Activated CD4-positive, alpha-beta memory T cell treated with anti-CD3 and anti-CD28 coated beads, Interleukin-2, amount 10 ng/mL, durations not matched to agents 7 days and 5 days (primary cell): ENCODE measurements at regions not wholly inside any gene's neighbourhood (a gene's known extent, or its start where the extent isn't known, plus 50 kb on each side); places are given as distances from the start of the nearest gene placed in this dataset.
"Not testable (repeated sequence)": the region's sequence is repeated elsewhere in the genome, so short reads cannot be mapped to it uniquely, and the experiment has no call there.

Source experiments
- CTCF ChIA-PET: fragments of 350-600 bp; sonication (Branson Sonifier 250); formaldehyde crosslinking; loops from one replicate; lab custom pipeline; 2021; ENCODE audit warnings: antibody characterized with exemption, inconsistent platforms; lab: Charles Lee
- POLR2A ChIA-PET: fragments of 350-600 bp; sonication (Branson Sonifier 250); formaldehyde crosslinking; loops from one replicate; lab custom pipeline; 2021; ENCODE audit warnings: antibody characterized with exemption; lab: Charles Lee
- DNase-seq: peaks from one replicate; pipeline ENCODE4 v3.0.0-alpha.2; 2020
- H3K27ac Mint-ChIP-seq: one replicate; pipeline ENCODE4 v1.8.0; 2021; ENCODE audit warnings: mild to moderate bottlenecking, mixed read lengths
- H3K27me3 Mint-ChIP-seq: one replicate; pipeline ENCODE4 v1.8.0; 2021; ENCODE audit warnings: mixed read lengths
- H3K36me3 Mint-ChIP-seq: one replicate; pipeline ENCODE4 v1.8.0; 2021; ENCODE audit warnings: low read depth, mixed read lengths
- H3K4me1 Mint-ChIP-seq: one replicate; pipeline ENCODE4 v1.8.0; 2021; ENCODE audit warnings: mixed read lengths
- H3K4me3 Mint-ChIP-seq: one replicate; pipeline ENCODE4 v1.8.0; 2021; ENCODE audit warnings: mild to moderate bottlenecking, mixed read lengths
- H3K9me3 Mint-ChIP-seq: one replicate; pipeline ENCODE4 v1.8.0; 2021; ENCODE audit warnings: mixed read lengths

- Mint-ChIP-seq H3K9me3 (no peaks in the 10 kb centered on the region), H3K27me3 (no peaks in the 10 kb centered on the region), H3K27ac (no peak overlapping the region), H3K4me1 (no peaks in the 10 kb centered on the region), H3K4me3 (no peak overlapping the region), H3K36me3 (no peaks in the 10 kb centered on the region)
- ChIA-PET CTCF (no interaction called here), POLR2A (no interaction called here)
- DNase-seq: no peak
Measured at GRCh38 chrX:77119706-77120105, 327.5 kb upstream of the FGF16 start.

- H3K36me3 Mint-ChIP-seq, H3K27me3 Mint-ChIP-seq, H3K4me3 Mint-ChIP-seq, POLR2A ChIA-PET, CTCF ChIA-PET, H3K4me1 Mint-ChIP-seq, DNase-seq, H3K9me3 Mint-ChIP-seq, H3K27ac Mint-ChIP-seq: not testable (repeated sequence)
Measured at GRCh38 chrX:77123917-77124316, 323.3 kb upstream of the FGF16 start.

GRCh38 chrX:77127571-77127970 lies 319.6 kb upstream of the FGF16 start:
- H3K9me3 Mint-ChIP-seq, H3K4me3 Mint-ChIP-seq, CTCF ChIA-PET, H3K27ac Mint-ChIP-seq, H3K27me3 Mint-ChIP-seq, DNase-seq, POLR2A ChIA-PET, H3K36me3 Mint-ChIP-seq, H3K4me1 Mint-ChIP-seq: not testable (repeated sequence)

- no peak for DNase-seq
- no peaks in the 10 kb centered on the region for H3K4me1 Mint-ChIP-seq
- H3K36me3 Mint-ChIP-seq: no peaks in the 10 kb centered on the region
- H3K9me3 Mint-ChIP-seq: no peaks in the 10 kb centered on the region
- POLR2A ChIA-PET: no interaction called here
- no peak overlapping the region for H3K27ac Mint-ChIP-seq
- H3K27me3 Mint-ChIP-seq: no peaks in the 10 kb centered on the region
- H3K4me3 Mint-ChIP-seq: no peak overlapping the region
- CTCF ChIA-PET: no interaction called here
Measured at GRCh38 chrX:77143907-77144306, 303.3 kb upstream of the FGF16 start.

GRCh38 chrX:77160301-77160700 lies 286.9 kb upstream of the FGF16 start:
- H3K27ac Mint-ChIP-seq: no peak overlapping the region
- no peaks in the 10 kb centered on the region for H3K4me1 Mint-ChIP-seq
- ChIA-PET CTCF (no interaction called here), POLR2A (no interaction called here)
- no peaks in the 10 kb centered on the region for H3K36me3 Mint-ChIP-seq
- no peaks in the 10 kb centered on the region for H3K9me3 Mint-ChIP-seq
- peak; percentile 24 for DNase-seq
- no peak overlapping the region for H3K4me3 Mint-ChIP-seq
- peaks cover 2% of the 10 kb centered on the region for H3K27me3 Mint-ChIP-seq

- H3K27me3 Mint-ChIP-seq: peaks cover 2% of the 10 kb centered on the region
- H3K4me1 Mint-ChIP-seq: no peaks in the 10 kb centered on the region
- no peak overlapping the region for H3K27ac Mint-ChIP-seq
- DNase-seq: no peak
- no peak overlapping the region for H3K4me3 Mint-ChIP-seq
- no peaks in the 10 kb centered on the region for H3K36me3 Mint-ChIP-seq
- ChIA-PET POLR2A (no interaction called here), CTCF (no interaction called here)
- H3K9me3 Mint-ChIP-seq: no peaks in the 10 kb centered on the region
Measured at GRCh38 chrX:77162777-77163176, 284.4 kb upstream of the FGF16 start.

- H3K36me3 Mint-ChIP-seq: no peaks in the 10 kb centered on the region
- no peaks in the 10 kb centered on the region for H3K4me1 Mint-ChIP-seq
- ChIA-PET POLR2A (no interaction called here), CTCF (no interaction called here)
- no peaks in the 10 kb centered on the region for H3K9me3 Mint-ChIP-seq
- no peak for DNase-seq
- no peak overlapping the region for H3K4me3 Mint-ChIP-seq
- peaks cover 2% of the 10 kb centered on the region for H3K27me3 Mint-ChIP-seq
- no peak overlapping the region for H3K27ac Mint-ChIP-seq
Measured at GRCh38 chrX:77167993-77168392, 279.2 kb upstream of the FGF16 start.

- no peaks in the 10 kb centered on the region for H3K4me1 Mint-ChIP-seq
- H3K36me3 Mint-ChIP-seq: no peaks in the 10 kb centered on the region
- no peaks in the 10 kb centered on the region for H3K27me3 Mint-ChIP-seq
- no peak overlapping the region for H3K27ac Mint-ChIP-seq
- no peaks in the 10 kb centered on the region for H3K9me3 Mint-ChIP-seq
- ChIA-PET CTCF (no interaction called here), POLR2A (no interaction called here)
- DNase-seq: no peak
- no peak overlapping the region for H3K4me3 Mint-ChIP-seq
Measured at GRCh38 chrX:77174680-77175519, 272.3 kb upstream of the FGF16 start.

GRCh38 chrX:77200663-77201062 lies 246.5 kb upstream of the FGF16 start:
- no peaks in the 10 kb centered on the region for H3K4me1 Mint-ChIP-seq
- H3K27me3 Mint-ChIP-seq: no peaks in the 10 kb centered on the region
- H3K36me3 Mint-ChIP-seq: no peaks in the 10 kb centered on the region
- H3K4me3 Mint-ChIP-seq: no peak overlapping the region
- H3K9me3 Mint-ChIP-seq: peaks cover 3% of the 10 kb centered on the region
- POLR2A ChIA-PET: no interaction called here
- no peak for DNase-seq
- CTCF ChIA-PET: no interaction called here
- no peak overlapping the region for H3K27ac Mint-ChIP-seq

GRCh38 chrX:77223046-77223445 lies 224.1 kb upstream of the FGF16 start:
- H3K27ac Mint-ChIP-seq: no peak overlapping the region
- no peak for DNase-seq
- ChIA-PET POLR2A (no interaction called here), CTCF (no interaction called here)
- no peaks in the 10 kb centered on the region for H3K36me3 Mint-ChIP-seq
- H3K27me3 Mint-ChIP-seq: no peaks in the 10 kb centered on the region
- H3K4me3 Mint-ChIP-seq: no peak overlapping the region
- H3K4me1 Mint-ChIP-seq: no peaks in the 10 kb centered on the region
- no peaks in the 10 kb centered on the region for H3K9me3 Mint-ChIP-seq

GRCh38 chrX:77264490-77264889 lies 182.7 kb upstream of the FGF16 start:
- H3K27me3 Mint-ChIP-seq: no peaks in the 10 kb centered on the region
- no peak overlapping the region for H3K4me3 Mint-ChIP-seq
- DNase-seq: no peak
- no peak overlapping the region for H3K27ac Mint-ChIP-seq
- no peaks in the 10 kb centered on the region for H3K36me3 Mint-ChIP-seq
- ChIA-PET CTCF (no interaction called here), POLR2A (no interaction called here)
- no peaks in the 10 kb centered on the region for H3K4me1 Mint-ChIP-seq
- H3K9me3 Mint-ChIP-seq: peaks cover 10% of the 10 kb centered on the region

GRCh38 chrX:77275392-77275791 lies 171.8 kb upstream of the FGF16 start:
- H3K4me1 Mint-ChIP-seq: no peaks in the 10 kb centered on the region
- no peaks in the 10 kb centered on the region for H3K27me3 Mint-ChIP-seq
- no peak overlapping the region for H3K4me3 Mint-ChIP-seq
- no peaks in the 10 kb centered on the region for H3K9me3 Mint-ChIP-seq
- no peaks in the 10 kb centered on the region for H3K36me3 Mint-ChIP-seq
- no peak for DNase-seq
- no peak overlapping the region for H3K27ac Mint-ChIP-seq
- POLR2A ChIA-PET: no interaction called here
- CTCF ChIA-PET: no interaction called here

- H3K27ac Mint-ChIP-seq: no peak overlapping the region
- H3K4me3 Mint-ChIP-seq: no peak overlapping the region
- H3K9me3 Mint-ChIP-seq: peaks cover 3% of the 10 kb centered on the region
- POLR2A ChIA-PET: no interaction called here
- H3K4me1 Mint-ChIP-seq: no peaks in the 10 kb centered on the region
- H3K36me3 Mint-ChIP-seq: no peaks in the 10 kb centered on the region
- no peaks in the 10 kb centered on the region for H3K27me3 Mint-ChIP-seq
- CTCF ChIA-PET: no interaction called here
- DNase-seq: no peak
Measured at GRCh38 chrX:77276742-77277141, 170.4 kb upstream of the FGF16 start.

GRCh38 chrX:77277911-77278310 lies 169.3 kb upstream of the FGF16 start:
- Mint-ChIP-seq H3K9me3 (peaks cover 3% of the 10 kb centered on the region), H3K27ac (no peak overlapping the region), H3K27me3 (no peaks in the 10 kb centered on the region), H3K36me3 (no peaks in the 10 kb centered on the region), H3K4me3 (no peak overlapping the region), H3K4me1 (no peaks in the 10 kb centered on the region)
- CTCF ChIA-PET: no interaction called here
- DNase-seq: no peak
- POLR2A ChIA-PET: no interaction called here
